DMS114 treated with DMSO at 0.1 percent for 48 hours (cell line): ENCODE measurements at regions not wholly inside any gene's neighbourhood (a gene's known extent, or its start where the extent isn't known, plus 50 kb on each side); places are given as distances from the start of the nearest gene placed in this dataset.

Source experiments
- DNase-seq: peaks from one replicate; lab custom pipeline; 2025; ENCODE audit not compliant: unreplicated experiment; lab: John Stamatoyannopoulos, UW

DNA sequence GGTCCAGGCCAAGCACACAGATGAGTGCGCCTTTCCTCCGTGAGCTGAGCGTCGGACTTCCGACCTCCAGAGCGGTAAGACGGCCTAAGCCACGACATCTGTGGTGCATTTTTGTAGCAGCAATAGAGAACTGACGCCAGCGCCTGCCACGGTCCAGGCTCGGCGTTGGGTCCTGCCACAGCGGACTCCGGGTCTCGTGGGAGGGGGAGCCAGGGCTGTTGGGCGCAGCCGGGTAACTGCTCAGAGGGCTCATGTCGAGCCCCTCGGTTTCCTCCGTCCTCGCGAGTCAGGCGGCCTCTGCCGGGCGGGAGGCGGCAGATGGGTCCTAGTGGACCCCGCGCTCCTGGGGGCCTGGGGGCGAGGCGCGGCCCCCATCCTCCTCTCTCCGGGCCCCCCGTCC is 216.1 kb downstream of the QKI start:
- DNase-seq: no peak

DNA sequence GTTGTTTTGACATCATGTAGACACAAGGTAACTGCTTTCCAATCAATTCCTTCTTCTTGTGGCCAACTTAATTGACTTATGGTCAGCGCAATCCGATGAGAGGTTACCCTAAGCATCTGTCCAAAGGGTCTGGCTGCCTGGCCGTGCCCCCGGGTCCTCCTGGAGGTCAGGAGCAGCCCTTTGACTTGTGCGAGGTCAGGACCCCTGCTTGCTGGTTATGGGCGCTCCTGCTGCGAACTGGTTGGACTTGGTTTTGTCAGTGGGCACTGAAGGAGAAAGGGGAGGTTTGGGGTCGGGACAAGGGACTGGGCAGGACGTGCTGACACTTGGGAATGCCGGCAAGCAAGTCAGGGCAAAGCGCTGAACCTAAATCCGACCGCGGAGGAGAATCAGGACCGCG is 215.6 kb downstream of the QKI start:
- DNase-seq: no peak
